WERI-Rb-1 (cell line): ENCODE measurements at regions not wholly inside any gene's neighbourhood (a gene's known extent, or its start where the extent isn't known, plus 50 kb on each side); places are given as distances from the start of the nearest gene placed in this dataset.

Source experiments
- DNase-seq: peaks from one replicate; pipeline ENCODE4 v3.0.0-alpha.2; 2020
- H3K27ac ChIP-seq: fragments of 250-450 bp; sonication (Bioruptor Pico); 2 replicates; pipeline ENCODE4 v1.5.1; 2020; ENCODE audit warnings: mild to moderate bottlenecking, moderate library complexity
- H3K27me3 ChIP-seq: fragments of 250-450 bp; sonication (Bioruptor Pico); 2 replicates; pipeline ENCODE4 v1.5.1; 2021; ENCODE audit warnings: mild to moderate bottlenecking, low read depth, moderate library complexity; ENCODE audit not compliant: insufficient read depth, severe bottlenecking
- H3K36me3 ChIP-seq: fragments of 250-450 bp; sonication (Bioruptor Pico); 2 replicates; pipeline ENCODE4 v1.5.1; 2020; ENCODE audit warnings: mild to moderate bottlenecking, moderate library complexity
- H3K4me3 ChIP-seq: 2 replicates; pipeline ENCODE4 v1.5.1; 2011; ENCODE audit warnings: low read depth, mild to moderate bottlenecking, control low read depth, low read length
- H3K9me3 ChIP-seq: fragments of 250-450 bp; sonication (Bioruptor Pico); 2 replicates; pipeline ENCODE4 v1.5.1; 2021; ENCODE audit warnings: mild to moderate bottlenecking, moderate library complexity; ENCODE audit not compliant: severe bottlenecking
- TF ChIP-seq, protein P1 (sequence below): IDR thresholded peaks from 2 replicates; pipeline ENCODE4 v1.5.1; 2011; ENCODE audit warnings: low read depth, mild to moderate bottlenecking, control low read depth, inconsistent platforms, low read length

DNA sequence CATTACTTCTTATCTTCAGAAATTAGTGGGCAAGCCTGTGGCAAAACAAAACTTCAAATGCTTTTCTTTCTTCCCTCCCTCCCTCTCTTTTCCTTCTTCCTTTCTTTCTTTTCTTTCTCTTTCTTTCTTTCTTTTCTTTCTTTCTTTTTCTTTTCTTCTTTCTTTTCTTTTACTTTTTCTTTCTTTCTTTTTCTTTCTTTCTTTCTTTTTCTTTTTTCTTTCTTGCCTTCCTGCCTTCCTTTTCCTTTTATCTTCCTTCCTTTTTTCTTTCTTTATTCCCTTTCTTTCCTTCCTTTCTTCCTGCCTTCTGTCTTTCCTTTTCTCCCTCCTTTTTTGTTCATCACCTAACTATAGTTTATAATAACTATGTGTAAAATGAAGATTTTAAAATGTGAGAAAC is 295.1 kb downstream of the SMOC2 start:
- no peak for DNase-seq
- H3K27ac ChIP-seq, result no peak overlapping the region
- no peak overlapping the region for H3K4me3 ChIP-seq
- H3K27me3 ChIP-seq, result no peaks in the 10 kb centered on the region
- TF ChIP-seq, protein P1, sequence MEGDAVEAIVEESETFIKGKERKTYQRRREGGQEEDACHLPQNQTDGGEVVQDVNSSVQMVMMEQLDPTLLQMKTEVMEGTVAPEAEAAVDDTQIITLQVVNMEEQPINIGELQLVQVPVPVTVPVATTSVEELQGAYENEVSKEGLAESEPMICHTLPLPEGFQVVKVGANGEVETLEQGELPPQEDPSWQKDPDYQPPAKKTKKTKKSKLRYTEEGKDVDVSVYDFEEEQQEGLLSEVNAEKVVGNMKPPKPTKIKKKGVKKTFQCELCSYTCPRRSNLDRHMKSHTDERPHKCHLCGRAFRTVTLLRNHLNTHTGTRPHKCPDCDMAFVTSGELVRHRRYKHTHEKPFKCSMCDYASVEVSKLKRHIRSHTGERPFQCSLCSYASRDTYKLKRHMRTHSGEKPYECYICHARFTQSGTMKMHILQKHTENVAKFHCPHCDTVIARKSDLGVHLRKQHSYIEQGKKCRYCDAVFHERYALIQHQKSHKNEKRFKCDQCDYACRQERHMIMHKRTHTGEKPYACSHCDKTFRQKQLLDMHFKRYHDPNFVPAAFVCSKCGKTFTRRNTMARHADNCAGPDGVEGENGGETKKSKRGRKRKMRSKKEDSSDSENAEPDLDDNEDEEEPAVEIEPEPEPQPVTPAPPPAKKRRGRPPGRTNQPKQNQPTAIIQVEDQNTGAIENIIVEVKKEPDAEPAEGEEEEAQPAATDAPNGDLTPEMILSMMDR, result no peak
- no peaks in the 10 kb centered on the region for H3K36me3 ChIP-seq
- H3K9me3 ChIP-seq, result no peaks in the 10 kb centered on the region

- TF ChIP-seq, protein P1, result no peak
- no peak overlapping the region for H3K27ac ChIP-seq
- no peak for DNase-seq
Measured at GRCh38 chr6:168735268-168735949, 294.4 kb downstream of the SMOC2 start.

DNA sequence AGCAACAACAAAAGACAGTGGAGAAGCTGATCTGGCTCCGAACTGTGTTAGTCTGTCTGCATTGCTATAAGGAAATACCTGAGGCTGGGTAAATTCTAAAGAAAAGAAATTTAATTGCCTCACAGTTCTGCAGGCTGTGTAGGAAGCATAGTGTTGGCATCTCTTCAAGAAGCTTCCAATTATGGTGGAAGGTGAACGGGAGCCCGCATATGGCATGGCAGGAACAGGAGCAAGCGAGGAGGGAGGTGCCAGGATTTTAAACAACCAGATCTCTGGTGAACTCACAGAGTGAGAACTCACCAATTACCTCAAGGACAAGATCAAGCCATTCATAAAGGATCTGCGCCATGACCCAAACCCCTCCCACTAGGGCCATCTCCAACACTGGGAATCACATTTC is 293.5 kb downstream of the SMOC2 start:
- Histone ChIP-seq H3K9me3 (no peaks in the 10 kb centered on the region), H3K27me3 (no peaks in the 10 kb centered on the region), H3K36me3 (no peaks in the 10 kb centered on the region), H3K4me3 (no peak overlapping the region), H3K27ac (no peak overlapping the region)
- no peak for DNase-seq
- TF ChIP-seq, protein P1, result no peak

More at GRCh38 chr6:168735268-168735949, 294.4 kb downstream of the SMOC2 start:
- Histone ChIP-seq H3K9me3 (no peaks in the 10 kb centered on the region), H3K36me3 (no peaks in the 10 kb centered on the region), H3K4me3 (no peak overlapping the region), H3K27me3 (no peaks in the 10 kb centered on the region)

DNA sequence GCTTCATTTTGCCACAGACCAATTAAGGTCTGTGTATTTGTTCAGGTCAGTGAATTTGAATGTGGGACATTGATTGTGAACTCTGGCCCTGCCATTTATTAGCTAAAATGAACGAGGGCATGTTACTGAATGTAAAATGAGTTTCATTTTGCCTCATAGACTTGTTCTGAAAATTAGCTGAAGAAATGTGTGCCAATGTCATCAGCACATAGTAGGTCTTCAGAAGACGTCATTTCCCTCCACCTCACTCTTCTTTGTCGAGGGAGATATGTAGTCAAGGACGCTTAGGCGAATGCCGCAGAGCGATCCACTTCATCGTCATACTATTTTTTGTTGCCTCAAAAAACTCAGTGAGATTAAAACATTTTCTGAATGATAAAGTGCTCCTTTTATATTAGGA is 291.7 kb downstream of the SMOC2 start:
- Histone ChIP-seq H3K36me3 (no peaks in the 10 kb centered on the region), H3K4me3 (no peak overlapping the region), H3K27me3 (no peaks in the 10 kb centered on the region), H3K9me3 (no peaks in the 10 kb centered on the region), H3K27ac (no peak overlapping the region)
- TF ChIP-seq, protein P1, result no peak
- no peak for DNase-seq

DNA sequence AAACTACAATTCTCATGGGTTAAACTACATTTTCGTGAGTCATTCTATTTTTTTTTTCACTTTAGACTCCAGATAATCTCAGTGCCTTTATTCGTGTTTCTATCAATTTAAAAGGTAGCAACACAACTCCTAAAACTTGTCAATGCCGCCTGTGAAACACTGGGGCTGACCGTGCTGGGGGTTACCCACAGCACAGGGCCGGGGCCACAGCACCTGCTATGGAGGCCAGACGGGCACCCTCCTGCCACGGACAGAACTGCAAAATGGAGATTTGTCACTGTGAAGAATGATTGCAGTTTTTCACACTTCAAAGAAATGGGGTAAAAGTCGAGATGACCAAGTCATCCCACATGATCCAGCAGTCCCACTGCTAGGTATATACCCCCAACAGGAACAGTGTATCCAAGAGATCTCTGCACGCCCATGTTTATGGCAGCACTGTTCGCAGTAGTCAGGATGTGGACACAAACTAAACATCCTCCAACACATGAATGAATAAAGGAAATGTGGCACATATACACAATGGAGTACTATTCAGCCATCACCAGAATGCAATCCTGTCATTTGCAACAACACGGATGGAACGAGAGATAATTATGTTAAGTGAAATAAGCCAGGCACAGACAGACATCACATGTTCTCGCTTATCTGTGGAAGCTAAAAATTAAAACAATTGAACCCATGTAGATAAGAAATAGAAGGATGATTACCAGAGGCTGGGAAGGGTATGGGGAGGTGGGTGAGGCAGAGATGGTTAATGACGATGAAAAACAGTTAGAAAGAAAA is 290.1 kb downstream of the SMOC2 start:
- Histone ChIP-seq H3K9me3 (no peaks in the 10 kb centered on the region), H3K27me3 (no peaks in the 10 kb centered on the region), H3K27ac (no peak overlapping the region), H3K4me3 (no peak overlapping the region), H3K36me3 (no peaks in the 10 kb centered on the region)
- TF ChIP-seq, protein P1, result no peak
- no peak for DNase-seq
